ENCODE measurements at regions not wholly inside any gene's neighbourhood (a gene's known extent, or its start where the extent isn't known, plus 50 kb on each side); places are given as distances from the start of the nearest gene placed in this dataset.
A peak's percentile ranks its signal among the peaks of the same experiment; 100 is the strongest.

- H3K4me3 ChIP-seq (ENCODE audit: low read length in 3 of 3): no peak overlapping the region
- H3K4me1 ChIP-seq (ENCODE audit: control insufficient read depth in 2 of 3, insufficient read depth in 2 of 3, low read depth in 1 of 3, low read length in 3 of 3): no peaks in the 10 kb centered on the region
- H3K36me3 ChIP-seq (ENCODE audit: control insufficient read depth in 2 of 3, insufficient read depth in 3 of 3, low read length in 3 of 3): no peaks in the 10 kb centered on the region
- FAIRE-seq (no peak), DNase-seq (no peak)
- no peaks in the 10 kb centered on the region for H3K27me3 ChIP-seq (ENCODE audit: control insufficient read depth, insufficient read depth, low read length)
- H3K9me3 ChIP-seq (ENCODE audit: control insufficient read depth in 2 of 3, insufficient read depth in 1 of 3, low read length in 3 of 3): no peaks in the 10 kb centered on the region
- intact Hi-C loops (cut with DNase I): no loop called here
- no peak for TF ChIP-seq CTCF (IDR thresholded peaks at IDR 0.05; ENCODE audit: borderline replicate concordance, extremely low read depth, insufficient read depth)
- H3K9ac ChIP-seq (ENCODE audit: low read length in 3 of 3): no peak overlapping the region
- H3K27ac ChIP-seq (ENCODE audit: low read depth in 2 of 2, low read length in 2 of 2): no peak overlapping the region
Observed at GRCh38 chr20:40470445-40471260, 218.4 kb downstream of the MAFB start.

GRCh38 chr20:40468759-40469158, 220.3 kb downstream of the MAFB start:
- Histone ChIP-seq H3K36me3 (ENCODE audit: control insufficient read depth in 2 of 3, insufficient read depth in 3 of 3, low read length in 3 of 3) (no peaks in the 10 kb centered on the region), H3K4me3 (ENCODE audit: low read length in 3 of 3) (no peak overlapping the region)
- intact Hi-C loops (cut with DNase I): no loop called here

GRCh38 chr20:40467703-40468411, 221.2 kb downstream of the MAFB start:
- TF ChIP-seq CTCF (IDR thresholded peaks at IDR 0.05; ENCODE audit: borderline replicate concordance, extremely low read depth, insufficient read depth): no peak
- Histone ChIP-seq H3K27me3 (ENCODE audit: control insufficient read depth, insufficient read depth, low read length) (no peaks in the 10 kb centered on the region), H3K27ac (ENCODE audit: low read depth in 2 of 2, low read length in 2 of 2) (no peak overlapping the region), H3K9me3 (ENCODE audit: control insufficient read depth in 2 of 3, insufficient read depth in 1 of 3, low read length in 3 of 3) (no peaks in the 10 kb centered on the region), H3K36me3 (ENCODE audit: control insufficient read depth in 2 of 3, insufficient read depth in 3 of 3, low read length in 3 of 3) (no peaks in the 10 kb centered on the region), H3K4me3 (ENCODE audit: low read length in 3 of 3) (no peak overlapping the region), H3K4me1 (ENCODE audit: control insufficient read depth in 2 of 3, insufficient read depth in 2 of 3, low read depth in 1 of 3, low read length in 3 of 3) (no peaks in the 10 kb centered on the region), H3K9ac (ENCODE audit: low read length in 3 of 3) (no peak overlapping the region)
- intact Hi-C loops (cut with DNase I): no loop called here
- FAIRE-seq: no peak
- DNase-seq: peak in 3 of 5 donors; percentile 26 to 37 (median 26)

More at GRCh38 chr20:40468759-40469158, 220.3 kb downstream of the MAFB start:
- no peak for DNase-seq
- TF ChIP-seq CTCF (IDR thresholded peaks at IDR 0.05; ENCODE audit: borderline replicate concordance, extremely low read depth, insufficient read depth): no peak
- Histone ChIP-seq H3K27ac (ENCODE audit: low read depth in 2 of 2, low read length in 2 of 2) (no peak overlapping the region), H3K9me3 (ENCODE audit: control insufficient read depth in 2 of 3, insufficient read depth in 1 of 3, low read length in 3 of 3) (no peaks in the 10 kb centered on the region), H3K9ac (ENCODE audit: low read length in 3 of 3) (no peak overlapping the region), H3K4me1 (ENCODE audit: control insufficient read depth in 2 of 3, insufficient read depth in 2 of 3, low read depth in 1 of 3, low read length in 3 of 3) (no peaks in the 10 kb centered on the region), H3K27me3 (ENCODE audit: control insufficient read depth, insufficient read depth, low read length) (no peaks in the 10 kb centered on the region)
- FAIRE-seq: no peak

Measured in kidney (tissue), 13 donors.